ENCODE measurements at regions not wholly inside any gene's neighbourhood (a gene's known extent, or its start where the extent isn't known, plus 50 kb on each side); places are given as distances from the start of the nearest gene placed in this dataset.

GRCh38 chr18:68330658-68331057 is 384.2 kb downstream of the TMX3 start:
- Mint-ChIP-seq H3K9me3 (peaks cover 0 to 7% (median 0%) of the 10 kb centered on the region in 3 donors), H3K27ac (no peak overlapping the region), H3K36me3 (no peaks in the 10 kb centered on the region), H3K27me3 (no peaks in the 10 kb centered on the region), H3K4me3 (no peak overlapping the region), H3K4me1 (no peaks in the 10 kb centered on the region)

GRCh38 chr18:68323921-68324320 is 391.0 kb downstream of the TMX3 start:
- Mint-ChIP-seq H3K27me3 (no peaks in the 10 kb centered on the region), H3K36me3 (no peaks in the 10 kb centered on the region), H3K4me3 (no peak overlapping the region), H3K27ac (no peak overlapping the region), H3K4me1 (no peaks in the 10 kb centered on the region), H3K9me3 (peaks cover 0 to 6% (median 1%) of the 10 kb centered on the region in 3 donors)

GRCh38 chr18:68316636-68317035 is 398.3 kb downstream of the TMX3 start:
- H3K27ac Mint-ChIP-seq, result no peak overlapping the region
- no peak overlapping the region for H3K4me3 Mint-ChIP-seq
- no peaks in the 10 kb centered on the region for H3K4me1 Mint-ChIP-seq
- H3K9me3 Mint-ChIP-seq, result peaks cover 0 to 3% (median 3%) of the 10 kb centered on the region in 3 donors
- H3K36me3 Mint-ChIP-seq, result no peaks in the 10 kb centered on the region
- no peaks in the 10 kb centered on the region for H3K27me3 Mint-ChIP-seq

DNA sequence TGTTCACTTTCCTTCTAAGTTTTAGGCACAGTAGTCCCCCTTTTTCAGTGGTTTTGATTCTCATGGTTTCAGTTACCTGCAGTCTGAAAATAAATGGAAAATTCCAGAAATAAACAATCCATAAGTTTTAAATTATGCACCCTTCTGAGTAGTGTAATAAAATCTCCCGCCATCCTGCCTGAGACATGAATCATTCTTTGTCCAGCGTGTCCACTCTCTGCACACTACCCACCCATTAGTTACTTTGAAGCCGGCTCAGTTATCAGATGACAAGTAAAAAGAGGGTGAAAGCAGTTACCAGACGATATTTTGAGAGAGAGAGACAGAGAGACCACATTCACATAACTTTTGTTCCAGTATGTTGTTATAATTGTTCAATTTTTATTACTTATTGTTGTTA is 400.5 kb downstream of the TMX3 start:
- Mint-ChIP-seq H3K9me3 (peaks cover under 1 to 5% (median 5%) of the 10 kb centered on the region in 3 donors), H3K27me3 (no peaks in the 10 kb centered on the region), H3K36me3 (no peaks in the 10 kb centered on the region), H3K4me1 (no peaks in the 10 kb centered on the region), H3K4me3 (no peak overlapping the region), H3K27ac (no peak overlapping the region)

- no peaks in the 10 kb centered on the region for H3K4me1 Mint-ChIP-seq
Measured at GRCh38 chr18:68301441-68301840, 413.5 kb downstream of the TMX3 start.

DNA sequence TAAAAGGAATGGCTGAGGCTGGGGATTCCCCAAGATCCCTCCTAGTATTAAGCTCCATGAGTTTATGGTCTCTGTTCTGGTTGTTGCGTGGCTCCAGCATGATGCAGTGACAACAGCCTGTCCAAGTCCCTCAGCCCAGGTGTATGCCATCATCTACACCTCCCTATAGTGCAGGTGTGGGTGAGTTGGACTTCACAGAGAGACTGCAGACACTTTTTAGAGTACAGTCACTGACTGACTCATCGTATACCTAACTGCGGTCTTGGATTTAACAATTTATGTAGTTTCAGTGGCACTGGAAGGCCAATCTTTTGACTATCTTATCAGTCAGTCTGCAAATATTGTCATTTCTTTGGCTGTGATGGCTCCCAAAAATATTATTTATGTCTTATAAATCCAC is 415.0 kb downstream of the TMX3 start:
- H3K4me1 Mint-ChIP-seq, result no peaks in the 10 kb centered on the region
- H3K27ac Mint-ChIP-seq, result no peak overlapping the region
- H3K9me3 Mint-ChIP-seq, result peaks cover 0 to 4% (median 2%) of the 10 kb centered on the region in 3 donors
- H3K27me3 Mint-ChIP-seq, result no peaks in the 10 kb centered on the region
- no peaks in the 10 kb centered on the region for H3K36me3 Mint-ChIP-seq
- H3K4me3 Mint-ChIP-seq, result no peak overlapping the region

More at GRCh38 chr18:68301441-68301840, 413.5 kb downstream of the TMX3 start:
- Mint-ChIP-seq H3K27me3 (no peaks in the 10 kb centered on the region), H3K27ac (no peak overlapping the region), H3K9me3 (peaks cover 0 to 4% (median 2%) of the 10 kb centered on the region in 3 donors), H3K36me3 (peaks cover 2% of the 10 kb centered on the region), H3K4me3 (no peak overlapping the region)

- Mint-ChIP-seq H3K36me3 (no peaks in the 10 kb centered on the region), H3K4me1 (no peaks in the 10 kb centered on the region), H3K27ac (no peak overlapping the region), H3K9me3 (peaks cover 0 to 7% (median 6%) of the 10 kb centered on the region in 3 donors), H3K27me3 (no peaks in the 10 kb centered on the region), H3K4me3 (no peak overlapping the region)
Measured at GRCh38 chr18:68298330-68298729, 416.6 kb downstream of the TMX3 start.

DNA sequence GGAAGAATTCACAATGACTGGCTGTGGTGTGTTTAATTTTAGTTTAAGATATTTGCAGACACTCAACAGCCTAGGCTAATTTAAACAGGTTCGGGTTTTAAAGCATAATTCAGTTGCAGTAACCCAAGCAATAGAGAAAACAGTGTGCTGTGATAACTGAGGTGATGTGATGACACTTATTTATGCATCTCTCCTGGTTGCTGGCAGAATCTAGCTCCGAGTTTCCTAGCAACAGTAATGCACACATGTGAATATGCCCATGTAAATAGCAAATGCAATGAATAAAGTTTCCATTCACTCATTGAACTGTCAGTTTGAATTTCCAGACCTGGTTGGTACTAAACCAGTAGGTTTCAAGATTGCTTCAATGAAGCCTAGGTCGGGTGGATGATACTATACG is 426.5 kb downstream of the TMX3 start:
- Mint-ChIP-seq H3K9me3 (peaks cover 0 to 7% (median 4%) of the 10 kb centered on the region in 3 donors), H3K27me3 (no peaks in the 10 kb centered on the region), H3K4me1 (no peaks in the 10 kb centered on the region), H3K27ac (no peak overlapping the region), H3K36me3 (no peaks in the 10 kb centered on the region), H3K4me3 (no peak overlapping the region)

DNA sequence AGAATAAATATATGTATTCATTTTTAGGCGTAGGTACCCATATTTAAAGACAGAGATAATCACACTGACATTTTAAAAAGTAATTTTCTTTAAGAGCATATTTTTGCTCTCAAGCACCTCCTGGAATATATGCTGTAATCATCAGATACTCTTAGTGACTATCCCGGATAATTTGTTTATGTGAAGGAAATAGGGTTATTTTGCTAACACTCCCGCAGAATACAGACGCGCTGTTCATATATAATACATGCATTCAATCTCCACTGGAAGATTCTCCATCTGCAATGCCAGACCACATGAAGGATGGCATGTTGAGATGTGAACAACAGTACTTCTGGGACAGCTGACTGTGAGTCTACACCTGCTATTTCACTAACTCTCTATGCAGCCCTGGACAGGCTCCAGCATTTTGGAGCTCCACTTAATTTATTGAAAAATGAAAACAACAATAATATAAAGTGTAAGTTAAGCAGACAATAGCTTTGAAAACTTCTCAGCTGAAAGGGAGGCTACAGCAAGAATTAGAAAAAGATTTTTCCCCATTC is 430.6 kb downstream of the TMX3 start:
- H3K9me3 Mint-ChIP-seq, result peaks cover 0 to 7% (median 1%) of the 10 kb centered on the region in 3 donors
- H3K36me3 Mint-ChIP-seq, result no peaks in the 10 kb centered on the region
- H3K27ac Mint-ChIP-seq, result no peak overlapping the region
- H3K4me3 Mint-ChIP-seq, result no peak overlapping the region
- no peaks in the 10 kb centered on the region for H3K27me3 Mint-ChIP-seq
- no peaks in the 10 kb centered on the region for H3K4me1 Mint-ChIP-seq

DNA sequence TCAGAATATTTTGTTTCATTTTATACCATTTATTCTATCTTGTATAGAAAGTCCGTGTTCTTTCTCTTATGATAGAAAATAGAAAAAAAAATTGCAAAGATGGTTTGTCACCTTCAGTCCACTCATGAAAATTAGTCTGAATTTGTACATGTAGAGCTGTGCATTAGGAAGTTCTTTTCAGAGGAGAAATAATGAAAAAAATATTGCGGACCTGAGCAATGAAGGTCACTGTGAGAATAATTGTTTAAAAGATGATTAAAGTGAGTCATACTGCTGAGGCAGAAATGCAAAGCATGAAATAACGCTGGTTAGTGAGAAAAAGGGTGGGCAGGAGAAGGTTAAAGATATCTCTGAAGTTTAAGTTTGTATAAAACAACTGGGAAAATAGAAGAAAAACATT is 431.1 kb downstream of the TMX3 start:
- no peak overlapping the region for H3K4me3 Mint-ChIP-seq

DNA sequence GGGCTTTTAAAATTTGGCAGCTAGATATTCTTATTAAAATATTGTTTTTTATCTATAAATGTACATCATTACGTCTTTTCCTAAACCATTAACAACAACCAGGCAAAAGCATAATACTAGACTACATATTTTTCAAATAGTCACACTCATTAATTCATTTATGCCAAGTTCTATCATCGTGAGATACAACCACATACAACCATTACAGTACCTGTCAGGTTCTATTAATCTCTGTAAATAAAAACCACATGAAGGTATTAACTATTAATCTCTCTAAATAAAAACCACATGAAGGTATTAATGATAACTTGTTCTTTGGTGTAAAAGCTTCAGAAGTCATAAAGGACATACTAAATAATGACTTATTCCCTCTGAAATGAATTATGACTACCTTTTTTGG is 432.7 kb downstream of the TMX3 start:
- no peak overlapping the region for H3K27ac Mint-ChIP-seq
- H3K36me3 Mint-ChIP-seq, result no peaks in the 10 kb centered on the region
- H3K9me3 Mint-ChIP-seq, result peaks cover 0 to 7% (median 0%) of the 10 kb centered on the region in 3 donors
- H3K27me3 Mint-ChIP-seq, result no peaks in the 10 kb centered on the region
- no peaks in the 10 kb centered on the region for H3K4me1 Mint-ChIP-seq
- H3K4me3 Mint-ChIP-seq, result no peak overlapping the region

More for the DNA sequence above, 431.1 kb downstream of the TMX3 start:
- no peaks in the 10 kb centered on the region for H3K4me1 Mint-ChIP-seq
- H3K36me3 Mint-ChIP-seq, result no peaks in the 10 kb centered on the region
- H3K27me3 Mint-ChIP-seq, result no peaks in the 10 kb centered on the region
- H3K27ac Mint-ChIP-seq, result no peak overlapping the region
- peaks cover 0 to 7% (median 0%) of the 10 kb centered on the region in 3 donors for H3K9me3 Mint-ChIP-seq

DNA sequence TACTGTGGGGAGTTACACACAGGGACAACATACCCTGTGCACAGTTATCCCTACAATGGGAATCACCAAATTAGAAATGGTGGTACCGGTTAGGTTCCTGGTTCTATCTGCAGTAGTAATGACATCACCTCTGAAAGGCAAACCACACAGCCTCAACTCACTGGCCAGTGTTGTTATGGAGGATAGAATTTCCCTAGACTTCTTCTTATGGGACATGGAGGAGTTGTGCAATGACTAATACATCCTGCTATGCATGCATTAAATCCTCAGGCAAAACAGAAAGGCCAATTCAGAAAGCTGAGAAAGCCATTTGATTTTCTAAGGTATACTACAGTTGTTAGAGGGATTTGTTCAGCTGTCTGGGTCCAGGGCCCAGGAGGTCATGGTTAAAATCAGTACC is 439.3 kb downstream of the TMX3 start:
- peaks cover 0 to 3% (median 2%) of the 10 kb centered on the region in 3 donors for H3K9me3 Mint-ChIP-seq
- H3K27ac Mint-ChIP-seq, result no peak overlapping the region
- H3K4me1 Mint-ChIP-seq, result no peaks in the 10 kb centered on the region
- H3K36me3 Mint-ChIP-seq, result no peaks in the 10 kb centered on the region
- H3K27me3 Mint-ChIP-seq, result no peaks in the 10 kb centered on the region
- H3K4me3 Mint-ChIP-seq, result no peak overlapping the region

DNA sequence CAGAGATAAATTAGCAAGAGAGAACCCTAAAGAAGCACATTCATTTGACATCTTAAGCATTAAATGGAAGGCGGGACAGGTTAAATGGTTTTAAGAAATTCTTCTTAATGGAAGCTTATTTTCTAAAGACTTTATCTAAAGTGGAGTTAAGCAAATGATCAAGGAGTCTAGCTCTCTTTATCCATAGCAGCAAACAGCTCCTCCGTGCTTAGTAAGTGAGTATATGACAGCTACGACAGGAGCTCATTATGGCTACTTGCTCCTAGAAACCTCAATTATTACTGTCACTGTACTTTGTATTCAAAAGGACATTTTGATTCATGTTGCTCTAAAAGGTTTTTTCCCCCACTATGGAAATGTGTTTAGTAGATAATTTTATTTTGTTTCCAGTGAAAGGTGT is 444.9 kb downstream of the TMX3 start:
- H3K36me3 Mint-ChIP-seq, result no peaks in the 10 kb centered on the region

GRCh38 chr18:68267583-68267982 is 447.3 kb downstream of the TMX3 start:
- H3K27me3 Mint-ChIP-seq, result no peaks in the 10 kb centered on the region
- no peaks in the 10 kb centered on the region for H3K36me3 Mint-ChIP-seq
- H3K4me1 Mint-ChIP-seq, result no peaks in the 10 kb centered on the region
- H3K27ac Mint-ChIP-seq, result no peak overlapping the region
- H3K9me3 Mint-ChIP-seq, result peaks cover 0 to 9% (median 1%) of the 10 kb centered on the region in 3 donors
- no peak overlapping the region for H3K4me3 Mint-ChIP-seq

More for the DNA sequence above, 444.9 kb downstream of the TMX3 start:
- Mint-ChIP-seq H3K27me3 (no peaks in the 10 kb centered on the region), H3K4me3 (no peak overlapping the region), H3K27ac (no peak overlapping the region), H3K9me3 (peaks cover 0 to 12% (median 1%) of the 10 kb centered on the region in 3 donors), H3K4me1 (no peaks in the 10 kb centered on the region)

- Mint-ChIP-seq H3K27me3 (no peaks in the 10 kb centered on the region), H3K9me3 (peaks cover 0 to 11% (median 2%) of the 10 kb centered on the region in 3 donors)
Measured at GRCh38 chr18:68263481-68263880, 451.4 kb downstream of the TMX3 start.

DNA sequence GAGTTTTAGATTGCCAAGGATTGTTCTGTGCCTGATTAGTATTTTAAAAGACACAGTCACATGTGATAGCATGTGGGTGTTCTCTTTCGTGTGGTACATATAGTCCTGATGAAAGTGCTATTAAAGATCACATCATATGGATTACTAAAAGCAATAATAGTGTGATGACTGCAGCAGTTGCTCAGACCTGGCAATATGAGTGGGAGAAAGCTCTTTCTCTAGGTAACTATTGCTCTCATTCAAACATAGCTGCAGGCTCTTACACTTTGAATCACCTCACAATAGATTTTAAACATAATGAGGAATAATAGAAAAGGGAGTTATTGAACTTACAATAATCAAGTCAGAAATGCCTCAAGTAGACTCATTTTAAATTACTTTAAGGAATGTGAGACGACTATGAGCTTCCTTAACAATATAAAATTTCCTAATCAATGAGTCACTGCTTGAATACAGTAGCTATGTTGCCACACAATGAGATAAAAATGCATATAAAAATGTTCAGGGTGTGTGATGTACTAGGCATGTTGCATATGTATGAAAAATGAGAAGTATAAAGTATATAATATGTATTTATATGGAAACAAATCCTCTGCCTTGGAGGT is 452.1 kb downstream of the TMX3 start:
- H3K27ac Mint-ChIP-seq, result no peak overlapping the region
- peaks cover 0 to 7% (median 2%) of the 10 kb centered on the region in 3 donors for H3K9me3 Mint-ChIP-seq

More at GRCh38 chr18:68263481-68263880, 451.4 kb downstream of the TMX3 start:
- Mint-ChIP-seq H3K4me3 (no peak overlapping the region), H3K4me1 (no peaks in the 10 kb centered on the region), H3K36me3 (no peaks in the 10 kb centered on the region), H3K27ac (no peak overlapping the region)

More for the DNA sequence above, 452.1 kb downstream of the TMX3 start:
- Mint-ChIP-seq H3K36me3 (no peaks in the 10 kb centered on the region), H3K4me1 (no peaks in the 10 kb centered on the region), H3K4me3 (no peak overlapping the region), H3K27me3 (no peaks in the 10 kb centered on the region)
